SK-N-SH treated with all-trans-retinoic acid at 6 μM for 48 hours (cell line): ENCODE measurements at regions not wholly inside any gene's neighbourhood (a gene's known extent, or its start where the extent isn't known, plus 50 kb on each side); places are given as distances from the start of the nearest gene placed in this dataset.

Experiments
- ATAC-seq: fragments of 200-7000 bp; cut with Tn5 transposase; 3 replicates; pipeline ENCODE4 v1.9.1; 2020; ENCODE audit warnings: mild to moderate bottlenecking, moderate library complexity
- ARNTL ChIP-seq: fragments of 450-650 bp; formaldehyde crosslinking; IDR thresholded peaks from 2 replicates; pipeline ENCODE4 v1.5.0; 2020; ENCODE audit warnings: low read depth, mild to moderate bottlenecking, moderate library complexity, borderline replicate concordance
- BACH2 ChIP-seq: fragments of 250-450 bp; sonication (Bioruptor Pico); IDR thresholded peaks from 2 replicates; pipeline ENCODE4 v1.9.0; 2021; ENCODE audit warnings: mild to moderate bottlenecking, borderline replicate concordance
- CSDC2 ChIP-seq: fragments of 250-450 bp; sonication (Bioruptor Pico); IDR thresholded peaks from 2 replicates; pipeline ENCODE4 v1.5.0; 2020; ENCODE audit warnings: mild to moderate bottlenecking, moderate library complexity
- ESRRG ChIP-seq: fragments of 250-450 bp; sonication (Bioruptor Pico); IDR thresholded peaks from 2 replicates; pipeline ENCODE4 v1.6.1; 2021; ENCODE audit warnings: mild to moderate bottlenecking
- GLIS3 ChIP-seq: fragments of 250-450 bp; sonication (Bioruptor Pico); IDR thresholded peaks from 2 replicates; pipeline ENCODE4 v1.5.0; 2020; ENCODE audit warnings: mild to moderate bottlenecking, moderate library complexity
- ISL1 ChIP-seq: fragments of 250-450 bp; sonication (Bioruptor Pico); IDR thresholded peaks from 2 replicates; pipeline ENCODE4 v2.1.2; 2022; ENCODE audit warnings: mild to moderate bottlenecking, moderate library complexity
- OSR1 ChIP-seq: fragments of 250-450 bp; sonication (Bioruptor Pico); IDR thresholded peaks from 2 replicates; pipeline ENCODE4 v1.8.0; 2022; ENCODE audit warnings: moderate library complexity, mild to moderate bottlenecking, inconsistent platforms
- PATZ1 ChIP-seq: fragments of 250-450 bp; sonication (Bioruptor Pico); IDR thresholded peaks from 2 replicates; pipeline ENCODE4 v1.8.0; 2020; ENCODE audit warnings: mild to moderate bottlenecking, moderate library complexity, borderline replicate concordance
- PPARA ChIP-seq: fragments of 250-450 bp; sonication (Bioruptor Pico); IDR thresholded peaks from 2 replicates; pipeline ENCODE4 v1.5.0; 2020; ENCODE audit warnings: mild to moderate bottlenecking, borderline replicate concordance
- RARB ChIP-seq: fragments of 250-450 bp; sonication (Bioruptor Pico); IDR thresholded peaks from 2 replicates; pipeline ENCODE4 v1.8.0; 2021; ENCODE audit warnings: mild to moderate bottlenecking, moderate library complexity
- TCF4 ChIP-seq: fragments of 250-450 bp; sonication (Bioruptor Pico); IDR thresholded peaks from 2 replicates; pipeline ENCODE4 v1.8.0; 2021; ENCODE audit warnings: mild to moderate bottlenecking, moderate library complexity, borderline replicate concordance
- TOX ChIP-seq: fragments of 250-450 bp; sonication (Bioruptor Pico); IDR thresholded peaks from 2 replicates; pipeline ENCODE4 v1.8.0; 2021; ENCODE audit warnings: mild to moderate bottlenecking, moderate library complexity, borderline replicate concordance
- ZC3H10 ChIP-seq: fragments of 250-450 bp; sonication (Bioruptor Pico); IDR thresholded peaks from 2 replicates; pipeline ENCODE4 v1.5.1; 2021; ENCODE audit warnings: mild to moderate bottlenecking, moderate library complexity
- ZFP3 ChIP-seq: fragments of 250-450 bp; sonication (Bioruptor Pico); IDR thresholded peaks from 2 replicates; pipeline ENCODE4 v1.5.0; 2020; ENCODE audit warnings: mild to moderate bottlenecking, moderate library complexity
- ZFP30 ChIP-seq: fragments of 450-650 bp; formaldehyde crosslinking; IDR thresholded peaks from 2 replicates; pipeline ENCODE4 v1.5.0; 2022; ENCODE audit warnings: mild to moderate bottlenecking, moderate library complexity
- ZNF565 ChIP-seq: fragments of 450-650 bp; formaldehyde crosslinking; conservative IDR thresholded peaks from 2 replicates; pipeline ENCODE4 v1.5.0; 2020; ENCODE audit warnings: low read depth, mild to moderate bottlenecking, moderate library complexity
- ZNF70 ChIP-seq: fragments of 450-650 bp; formaldehyde crosslinking; IDR thresholded peaks from 2 replicates; pipeline ENCODE4 v1.5.0; 2020; ENCODE audit warnings: mild to moderate bottlenecking, moderate library complexity
- ZNF8 ChIP-seq: fragments of 450-650 bp; formaldehyde crosslinking; IDR thresholded peaks from 2 replicates; pipeline ENCODE4 v1.5.0; 2020; ENCODE audit warnings: mild to moderate bottlenecking, moderate library complexity
- TF ChIP-seq, protein P1 (sequence below): fragments of 250-450 bp; sonication (Bioruptor Pico); IDR thresholded peaks from 2 replicates; pipeline ENCODE4 v1.5.0; 2020; ENCODE audit warnings: mild to moderate bottlenecking, moderate library complexity
- TF ChIP-seq, protein P2 (sequence below): fragments of 250-450 bp; sonication (Bioruptor Pico); IDR thresholded peaks from 2 replicates; pipeline ENCODE4 v1.5.1; 2021; ENCODE audit warnings: mild to moderate bottlenecking, moderate library complexity
- TF ChIP-seq, protein P3 (sequence below): fragments of 250-450 bp; sonication (Bioruptor Pico); IDR thresholded peaks from 2 replicates; pipeline ENCODE4 v1.8.0; 2021; ENCODE audit warnings: low read depth, mild to moderate bottlenecking, moderate library complexity, borderline replicate concordance

- ATAC-seq, result peak; percentile 93
- TF ChIP-seq PATZ1 (no peak), CSDC2 (CRISPR knock-in tag) (no peak), PPARA (CRISPR knock-in tag) (no peak), ZNF8 (CRISPR knock-in tag) (no peak), ESRRG (CRISPR knock-in tag) (no peak), ZNF565 (CRISPR knock-in tag) (no peak), ZFP30 (no peak), TCF4 (CRISPR knock-in tag) (peak; percentile 76; the same call in 1 of the 2 replicates), TOX (CRISPR knock-in tag) (no peak), GLIS3 (CRISPR knock-in tag) (no peak)
- TF ChIP-seq, protein P1, sequence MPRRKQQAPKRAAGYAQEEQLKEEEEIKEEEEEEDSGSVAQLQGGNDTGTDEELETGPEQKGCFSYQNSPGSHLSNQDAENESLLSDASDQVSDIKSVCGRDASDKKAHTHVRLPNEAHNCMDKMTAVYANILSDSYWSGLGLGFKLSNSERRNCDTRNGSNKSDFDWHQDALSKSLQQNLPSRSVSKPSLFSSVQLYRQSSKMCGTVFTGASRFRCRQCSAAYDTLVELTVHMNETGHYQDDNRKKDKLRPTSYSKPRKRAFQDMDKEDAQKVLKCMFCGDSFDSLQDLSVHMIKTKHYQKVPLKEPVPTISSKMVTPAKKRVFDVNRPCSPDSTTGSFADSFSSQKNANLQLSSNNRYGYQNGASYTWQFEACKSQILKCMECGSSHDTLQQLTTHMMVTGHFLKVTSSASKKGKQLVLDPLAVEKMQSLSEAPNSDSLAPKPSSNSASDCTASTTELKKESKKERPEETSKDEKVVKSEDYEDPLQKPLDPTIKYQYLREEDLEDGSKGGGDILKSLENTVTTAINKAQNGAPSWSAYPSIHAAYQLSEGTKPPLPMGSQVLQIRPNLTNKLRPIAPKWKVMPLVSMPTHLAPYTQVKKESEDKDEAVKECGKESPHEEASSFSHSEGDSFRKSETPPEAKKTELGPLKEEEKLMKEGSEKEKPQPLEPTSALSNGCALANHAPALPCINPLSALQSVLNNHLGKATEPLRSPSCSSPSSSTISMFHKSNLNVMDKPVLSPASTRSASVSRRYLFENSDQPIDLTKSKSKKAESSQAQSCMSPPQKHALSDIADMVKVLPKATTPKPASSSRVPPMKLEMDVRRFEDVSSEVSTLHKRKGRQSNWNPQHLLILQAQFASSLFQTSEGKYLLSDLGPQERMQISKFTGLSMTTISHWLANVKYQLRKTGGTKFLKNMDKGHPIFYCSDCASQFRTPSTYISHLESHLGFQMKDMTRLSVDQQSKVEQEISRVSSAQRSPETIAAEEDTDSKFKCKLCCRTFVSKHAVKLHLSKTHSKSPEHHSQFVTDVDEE (CRISPR knock-in tag), result 0 out of 2 replicates have a peak, but pooled peaks have one; percentile 46
These were observed 110.2 kb upstream of the TRIB2 start for GRCh38 chr2:12606472-12607000.

GRCh38 chr2:12607971-12608370, 108.8 kb upstream of the TRIB2 start:
- TF ChIP-seq, protein P2, sequence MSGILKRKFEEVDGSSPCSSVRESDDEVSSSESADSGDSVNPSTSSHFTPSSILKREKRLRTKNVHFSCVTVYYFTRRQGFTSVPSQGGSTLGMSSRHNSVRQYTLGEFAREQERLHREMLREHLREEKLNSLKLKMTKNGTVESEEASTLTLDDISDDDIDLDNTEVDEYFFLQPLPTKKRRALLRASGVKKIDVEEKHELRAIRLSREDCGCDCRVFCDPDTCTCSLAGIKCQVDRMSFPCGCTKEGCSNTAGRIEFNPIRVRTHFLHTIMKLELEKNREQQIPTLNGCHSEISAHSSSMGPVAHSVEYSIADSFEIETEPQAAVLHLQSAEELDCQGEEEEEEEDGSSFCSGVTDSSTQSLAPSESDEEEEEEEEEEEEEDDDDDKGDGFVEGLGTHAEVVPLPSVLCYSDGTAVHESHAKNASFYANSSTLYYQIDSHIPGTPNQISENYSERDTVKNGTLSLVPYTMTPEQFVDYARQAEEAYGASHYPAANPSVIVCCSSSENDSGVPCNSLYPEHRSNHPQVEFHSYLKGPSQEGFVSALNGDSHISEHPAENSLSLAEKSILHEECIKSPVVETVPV (CRISPR knock-in tag), result no peak
- TF ChIP-seq ARNTL (no peak), CSDC2 (CRISPR knock-in tag) (no peak), BACH2 (CRISPR knock-in tag) (no peak), ZNF8 (CRISPR knock-in tag) (no peak), PPARA (CRISPR knock-in tag) (no peak), OSR1 (no peak), ZNF70 (no peak), ZFP3 (CRISPR knock-in tag) (no peak), GLIS3 (CRISPR knock-in tag) (no peak), PATZ1 (no peak), ESRRG (CRISPR knock-in tag) (no peak), ZC3H10 (CRISPR knock-in tag) (no peak), TOX (CRISPR knock-in tag) (no peak), ISL1 (CRISPR knock-in tag) (no peak), RARB (no peak), ZFP30 (no peak), ZNF565 (CRISPR knock-in tag) (no peak)
- TF ChIP-seq, protein P1 (CRISPR knock-in tag), result no peak
- TF ChIP-seq, protein P3, sequence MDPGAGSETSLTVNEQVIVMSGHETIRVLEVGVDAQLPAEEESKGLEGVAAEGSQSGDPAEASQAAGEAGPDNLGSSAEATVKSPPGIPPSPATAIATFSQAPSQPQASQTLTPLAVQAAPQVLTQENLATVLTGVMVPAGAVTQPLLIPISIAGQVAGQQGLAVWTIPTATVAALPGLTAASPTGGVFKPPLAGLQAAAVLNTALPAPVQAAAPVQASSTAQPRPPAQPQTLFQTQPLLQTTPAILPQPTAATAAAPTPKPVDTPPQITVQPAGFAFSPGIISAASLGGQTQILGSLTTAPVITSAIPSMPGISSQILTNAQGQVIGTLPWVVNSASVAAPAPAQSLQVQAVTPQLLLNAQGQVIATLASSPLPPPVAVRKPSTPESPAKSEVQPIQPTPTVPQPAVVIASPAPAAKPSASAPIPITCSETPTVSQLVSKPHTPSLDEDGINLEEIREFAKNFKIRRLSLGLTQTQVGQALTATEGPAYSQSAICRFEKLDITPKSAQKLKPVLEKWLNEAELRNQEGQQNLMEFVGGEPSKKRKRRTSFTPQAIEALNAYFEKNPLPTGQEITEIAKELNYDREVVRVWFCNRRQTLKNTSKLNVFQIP (CRISPR knock-in tag), result no peak
- ATAC-seq, result no peak
